PC-3 (cell line): ENCODE measurements at regions not wholly inside any gene's neighbourhood (a gene's known extent, or its start where the extent isn't known, plus 50 kb on each side); places are given as distances from the start of the nearest gene placed in this dataset.

ENCODE experiments used
- ATAC-seq: fragments of 200-7000 bp; cut with Tn5 transposase; 2 replicates; pipeline ENCODE4 v1.9.1; 2020; ENCODE audit warnings: mild to moderate bottlenecking, moderate library complexity
- BruUV-seq: library from RNA; stranded (reverse); fragments of 400-500 nt; replicated peaks from 2 replicates; lab custom pipeline; 2021; lab: Mats Ljungman, UMichigan
- CTCF ChIA-PET: fragments of 300-600 bp; sonication (Branson Sonifier 250); formaldehyde crosslinking; loops from one replicate; lab custom pipeline; 2022; ENCODE audit warnings: antibody characterized with exemption; lab: Charles Lee
- POLR2A ChIA-PET: fragments of 300-600 bp; sonication (Branson Sonifier 250); formaldehyde crosslinking; loops from one replicate; lab custom pipeline; 2022; ENCODE audit warnings: antibody characterized with exemption; ENCODE audit not compliant: unreplicated experiment; lab: Charles Lee
- DNase-seq: peaks from one replicate; pipeline ENCODE4 v3.0.0-alpha.2; 2015
- H2AFZ ChIP-seq: fragments of 300-600 bp; sonication (generic); 2 replicates; pipeline ENCODE4 v1.6.0; 2016; ENCODE audit warnings: antibody characterized with exemption, low read length
- H3F3A ChIP-seq: fragments of 300-600 bp; sonication (generic); one replicate; pipeline ENCODE4 v1.6.0; 2017; ENCODE audit warnings: antibody characterized with exemption, low read length, control low read depth, mild to moderate bottlenecking; ENCODE audit not compliant: unreplicated experiment
- H3K27ac ChIP-seq: fragments of 300-600 bp; sonication (generic); 2 replicates; pipeline ENCODE4 v1.5.1; 2016; ENCODE audit warnings: mild to moderate bottlenecking, low read length
- H3K27me3 ChIP-seq: fragments of 300-600 bp; sonication (generic); 2 replicates; pipeline ENCODE4 v1.6.1; 2016; ENCODE audit warnings: low read length, mixed read lengths
- H3K36me3 ChIP-seq: fragments of 300-600 bp; sonication (generic); 2 replicates; pipeline ENCODE4 v1.6.1; 2016; ENCODE audit warnings: low read depth, mixed run types, low read length, mixed read lengths
- H3K4me1 ChIP-seq: fragments of 300-600 bp; sonication (generic); 2 replicates; pipeline ENCODE4 v1.5.1; 2016; ENCODE audit warnings: low read length; ENCODE audit not compliant: insufficient read depth
- H3K4me2 ChIP-seq: fragments of 300-600 bp; sonication (generic); 2 replicates; pipeline ENCODE4 v1.6.0; 2016; ENCODE audit warnings: low read length
- H3K4me3 ChIP-seq: fragments of 300-600 bp; sonication (generic); 2 replicates; pipeline ENCODE4 v1.5.1; 2016; ENCODE audit warnings: mild to moderate bottlenecking, low read length, mixed read lengths
- H3K79me2 ChIP-seq: fragments of 300-600 bp; sonication (generic); 2 replicates; pipeline ENCODE4 v1.6.1; 2017; ENCODE audit warnings: low read length, mixed read lengths
- H3K9ac ChIP-seq: fragments of 300-600 bp; sonication (generic); 2 replicates; pipeline ENCODE4 v1.6.0; 2016; ENCODE audit warnings: mild to moderate bottlenecking, low read length
- H3K9me2 ChIP-seq: fragments of 300-600 bp; sonication (generic); replicated peaks from 2 replicates; pipeline ENCODE4 v1.6.1; 2016; ENCODE audit warnings: mixed run types, low read length, mixed read lengths
- H3K9me3 ChIP-seq: fragments of 300-600 bp; sonication (generic); 2 replicates; pipeline ENCODE4 v1.6.1; 2016; ENCODE audit warnings: low read length, mixed read lengths
- H4K20me1 ChIP-seq: fragments of 300-600 bp; sonication (generic); 2 replicates; pipeline ENCODE4 v1.6.1; 2016; ENCODE audit warnings: low read length, mixed read lengths
- EZH2 ChIP-seq: fragments of 300-600 bp; sonication (generic); IDR thresholded peaks from one replicate; pipeline ENCODE4 v1.6.1; 2017; ENCODE audit warnings: antibody characterized with exemption, mild to moderate bottlenecking, low read length; ENCODE audit not compliant: unreplicated experiment
- EZH2phosphoT487 ChIP-seq: fragments of 300-600 bp; sonication (generic); IDR thresholded peaks from 2 replicates; pipeline ENCODE4 v1.6.1; 2018; ENCODE audit warnings: mild to moderate bottlenecking, antibody characterized with exemption, low read length, borderline replicate concordance
- intact Hi-C: fragments of 100-400 bp; cut with micrococcal nuclease; formaldehyde crosslinking; loops from 2 replicates; pipeline ENCODE4 v1.9.0; 2023
- TF ChIP-seq, protein P1 (sequence below): fragments of 300-600 bp; sonication (generic); conservative IDR thresholded peaks from 2 replicates; pipeline ENCODE4 v1.5.1; 2017; ENCODE audit warnings: antibody characterized with exemption, low read depth, mild to moderate bottlenecking, low read length

DNA sequence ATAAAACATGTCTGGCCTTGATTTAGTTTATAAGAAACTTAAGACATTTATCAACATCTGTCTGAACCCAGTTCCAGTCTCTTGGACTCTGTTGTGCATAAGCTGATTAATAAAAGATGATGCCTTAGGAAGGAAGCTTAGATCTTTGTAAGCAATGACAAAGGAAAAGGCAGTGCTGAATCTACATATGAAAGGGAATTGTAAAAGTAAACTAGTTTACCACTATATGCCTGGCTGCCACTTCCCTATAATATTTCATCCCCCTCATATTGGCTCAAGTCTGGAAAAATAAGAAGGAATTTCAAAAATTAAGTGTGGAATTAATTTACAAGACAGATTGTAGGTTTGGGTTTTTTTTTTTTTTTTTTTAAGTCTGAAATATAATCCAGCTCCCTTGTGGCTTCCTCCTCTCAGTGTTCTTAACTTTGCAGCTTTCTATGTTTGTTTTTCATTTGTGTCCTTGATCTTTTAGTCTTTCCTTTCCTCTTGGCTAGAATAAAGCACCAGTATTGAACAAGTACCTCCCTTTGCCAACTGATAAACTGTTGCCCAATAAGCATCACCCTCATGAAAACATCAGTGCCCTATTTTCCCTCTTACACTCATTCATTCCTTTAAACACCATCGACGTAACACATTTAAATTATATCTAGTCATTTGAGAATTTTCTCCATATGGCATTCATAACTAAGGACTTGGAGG is 146.7 kb upstream of the TBX18 start:
- ChIA-PET CTCF (no interaction called here), POLR2A (no interaction called here)
- no peak for ATAC-seq
- no peaks in the 10 kb centered on the region for H3K9me2 ChIP-seq
- no peak overlapping the region for H3K4me3 ChIP-seq
- no peaks in the 10 kb centered on the region for H4K20me1 ChIP-seq
- no peaks in the 10 kb centered on the region for H3K9me3 ChIP-seq
- intact Hi-C loops, result no loop called here
- no peaks in the 10 kb centered on the region for H3K4me1 ChIP-seq
- peaks cover 14% of the 10 kb centered on the region for H3K27me3 ChIP-seq
- BruUV-seq, result no TSS peak
- no peak overlapping the region for H2AFZ ChIP-seq
- H3K79me2 ChIP-seq, result no peaks in the 10 kb centered on the region
- no peak for DNase-seq
- no peak overlapping the region for H3K9ac ChIP-seq
- H3K27ac ChIP-seq, result no peak overlapping the region
- no peaks in the 10 kb centered on the region for H3K36me3 ChIP-seq
- no peaks in the 10 kb centered on the region for H3F3A ChIP-seq
- TF ChIP-seq EZH2, result no peak
- TF ChIP-seq, protein P1, sequence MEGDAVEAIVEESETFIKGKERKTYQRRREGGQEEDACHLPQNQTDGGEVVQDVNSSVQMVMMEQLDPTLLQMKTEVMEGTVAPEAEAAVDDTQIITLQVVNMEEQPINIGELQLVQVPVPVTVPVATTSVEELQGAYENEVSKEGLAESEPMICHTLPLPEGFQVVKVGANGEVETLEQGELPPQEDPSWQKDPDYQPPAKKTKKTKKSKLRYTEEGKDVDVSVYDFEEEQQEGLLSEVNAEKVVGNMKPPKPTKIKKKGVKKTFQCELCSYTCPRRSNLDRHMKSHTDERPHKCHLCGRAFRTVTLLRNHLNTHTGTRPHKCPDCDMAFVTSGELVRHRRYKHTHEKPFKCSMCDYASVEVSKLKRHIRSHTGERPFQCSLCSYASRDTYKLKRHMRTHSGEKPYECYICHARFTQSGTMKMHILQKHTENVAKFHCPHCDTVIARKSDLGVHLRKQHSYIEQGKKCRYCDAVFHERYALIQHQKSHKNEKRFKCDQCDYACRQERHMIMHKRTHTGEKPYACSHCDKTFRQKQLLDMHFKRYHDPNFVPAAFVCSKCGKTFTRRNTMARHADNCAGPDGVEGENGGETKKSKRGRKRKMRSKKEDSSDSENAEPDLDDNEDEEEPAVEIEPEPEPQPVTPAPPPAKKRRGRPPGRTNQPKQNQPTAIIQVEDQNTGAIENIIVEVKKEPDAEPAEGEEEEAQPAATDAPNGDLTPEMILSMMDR, result no peak
- no peak for TF ChIP-seq EZH2phosphoT487
- H3K4me2 ChIP-seq, result no peak overlapping the region

DNA sequence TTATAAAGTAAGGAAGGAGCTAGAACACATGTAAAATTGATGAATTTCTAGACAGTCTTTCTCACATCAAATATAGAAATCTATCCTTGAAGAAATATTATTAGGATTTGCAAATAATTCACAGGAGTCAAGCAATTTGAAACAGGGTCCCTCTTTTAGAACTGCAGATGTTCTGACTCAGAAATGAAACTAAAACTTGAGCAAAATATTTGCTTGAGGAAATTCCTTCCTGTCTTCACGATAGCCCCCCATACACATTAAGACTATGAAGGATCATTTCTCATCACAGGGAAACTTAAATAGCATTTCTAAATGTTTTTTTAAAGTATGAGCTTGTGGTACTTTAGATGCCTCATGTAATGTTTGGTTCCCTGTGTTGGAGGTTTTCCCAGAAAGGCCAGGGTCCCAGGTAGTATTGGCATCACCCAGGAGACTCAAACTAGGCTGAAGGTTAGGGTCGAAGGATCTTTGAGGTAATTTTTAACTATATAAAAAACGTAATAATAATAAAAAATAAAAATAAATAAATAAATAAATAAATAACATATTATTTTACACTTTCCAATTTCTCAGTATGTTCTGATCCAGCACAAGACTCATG is 144.0 kb upstream of the TBX18 start:
- Histone ChIP-seq H4K20me1 (no peaks in the 10 kb centered on the region), H3K36me3 (no peaks in the 10 kb centered on the region), H3K27me3 (peaks cover 29% of the 10 kb centered on the region), H2AFZ (no peak overlapping the region), H3K4me2 (no peak overlapping the region), H3K27ac (no peak overlapping the region), H3K79me2 (no peaks in the 10 kb centered on the region), H3K4me3 (no peak overlapping the region), H3K4me1 (no peaks in the 10 kb centered on the region), H3K9ac (no peak overlapping the region), H3F3A (no peaks in the 10 kb centered on the region), H3K9me2 (no peaks in the 10 kb centered on the region), H3K9me3 (no peaks in the 10 kb centered on the region)
- no TSS peak for BruUV-seq
- ChIA-PET CTCF (no interaction called here), POLR2A (no interaction called here)
- intact Hi-C loops, result no loop called here
- TF ChIP-seq EZH2 (no peak), EZH2phosphoT487 (no peak)
- TF ChIP-seq, protein P1, result no peak
- ATAC-seq (no peak), DNase-seq (no peak)

DNA sequence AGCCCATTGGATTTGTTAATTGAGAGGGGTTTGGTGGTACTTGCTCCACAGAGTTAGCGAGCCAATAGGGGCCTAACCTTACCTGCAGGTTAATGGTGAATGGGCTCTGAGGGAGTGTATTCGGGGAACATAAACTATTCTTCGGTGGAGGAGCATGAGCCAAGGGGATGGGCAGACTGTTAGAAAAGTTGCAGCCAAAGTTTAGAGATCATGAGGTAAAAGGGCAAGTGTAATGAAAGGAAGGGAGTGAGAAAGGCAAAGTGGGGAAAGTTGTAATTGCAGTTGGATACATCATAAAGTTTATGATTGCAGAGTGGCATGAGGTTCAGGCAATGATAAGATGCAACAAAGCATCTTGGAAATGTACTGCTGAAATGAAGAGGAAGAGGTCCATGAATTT is 142.1 kb upstream of the TBX18 start:
- no peak for ATAC-seq
- no peak for DNase-seq
- H3K9ac ChIP-seq, result no peak overlapping the region
- H3K9me2 ChIP-seq, result no peaks in the 10 kb centered on the region
- H3K4me2 ChIP-seq, result no peak overlapping the region
- no peaks in the 10 kb centered on the region for H4K20me1 ChIP-seq
- no peaks in the 10 kb centered on the region for H3K4me1 ChIP-seq
- no peaks in the 10 kb centered on the region for H3K79me2 ChIP-seq
- intact Hi-C loops, result no loop called here
- no peaks in the 10 kb centered on the region for H3F3A ChIP-seq
- H3K27ac ChIP-seq, result no peak overlapping the region
- no peaks in the 10 kb centered on the region for H3K9me3 ChIP-seq
- no peak overlapping the region for H2AFZ ChIP-seq
- no peak overlapping the region for H3K4me3 ChIP-seq
- H3K36me3 ChIP-seq, result no peaks in the 10 kb centered on the region
- TF ChIP-seq EZH2phosphoT487 (no peak), EZH2 (no peak)
- TF ChIP-seq, protein P1, result no peak
- peaks cover 43% of the 10 kb centered on the region for H3K27me3 ChIP-seq
- BruUV-seq, result no TSS peak
- POLR2A ChIA-PET, result no interaction called here
- CTCF ChIA-PET, result no interaction called here
